ENCODE measurements at regions not wholly inside any gene's neighbourhood (a gene's known extent, or its start where the extent isn't known, plus 50 kb on each side); places are given as distances from the start of the nearest gene placed in this dataset.

DNA sequence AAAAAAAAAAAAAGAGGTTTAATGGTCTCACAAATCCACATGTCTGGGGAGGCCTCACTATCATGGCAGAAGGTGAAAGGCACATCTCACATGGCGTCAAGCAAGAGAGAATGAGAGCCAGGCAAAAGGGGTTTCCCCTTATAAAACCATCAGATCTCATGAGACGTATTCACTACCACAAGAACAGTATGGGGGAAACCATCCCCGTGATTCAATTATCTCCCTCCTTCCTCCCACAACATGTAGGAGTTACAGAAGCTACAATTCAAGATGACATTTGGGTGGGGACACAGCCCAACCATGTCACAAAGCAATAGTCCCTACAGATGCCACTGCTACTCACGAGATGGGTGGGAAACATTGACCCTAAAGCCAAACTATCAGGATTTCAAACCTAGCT, 392.7 kb upstream of the ID2 start:
- WGBS, 2 donors: 93 to 95% methylated on average over 4 of the region's 4 CpGs

DNA sequence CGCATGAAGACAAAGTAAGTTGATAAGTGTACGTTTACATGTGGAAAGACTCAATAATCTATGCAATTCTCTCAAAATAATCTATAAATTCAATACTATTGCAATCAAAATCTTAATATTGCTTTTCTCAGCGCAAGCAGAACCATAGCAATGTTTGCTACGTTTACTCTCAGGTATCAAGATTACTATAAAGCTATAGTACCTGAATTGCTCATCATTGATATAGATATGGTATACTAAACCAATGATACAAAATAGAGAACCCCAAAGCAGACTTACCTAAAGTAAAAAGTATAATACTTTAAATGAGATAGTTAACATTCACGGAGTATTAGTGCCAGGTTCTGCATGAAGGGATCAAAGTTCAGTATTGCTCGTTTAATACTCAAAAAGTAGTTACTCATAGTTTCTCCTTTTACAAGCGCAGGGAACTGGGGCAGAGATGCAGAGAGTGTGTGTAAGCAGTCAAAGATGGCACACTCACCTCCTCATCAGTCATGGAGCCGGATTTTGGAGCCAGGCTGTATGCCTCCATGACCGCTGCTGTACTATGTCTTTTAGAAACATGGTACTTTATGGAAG, 391.0 kb upstream of the ID2 start:
- no peak for DNase-seq
- H3K27ac ChIP-seq: no peak overlapping the region
- no peaks in the 10 kb centered on the region for H3K27me3 ChIP-seq
- H3K36me3 ChIP-seq: no peaks in the 10 kb centered on the region
- no peaks in the 10 kb centered on the region for H3K4me1 ChIP-seq
- TF ChIP-seq, protein P1, sequence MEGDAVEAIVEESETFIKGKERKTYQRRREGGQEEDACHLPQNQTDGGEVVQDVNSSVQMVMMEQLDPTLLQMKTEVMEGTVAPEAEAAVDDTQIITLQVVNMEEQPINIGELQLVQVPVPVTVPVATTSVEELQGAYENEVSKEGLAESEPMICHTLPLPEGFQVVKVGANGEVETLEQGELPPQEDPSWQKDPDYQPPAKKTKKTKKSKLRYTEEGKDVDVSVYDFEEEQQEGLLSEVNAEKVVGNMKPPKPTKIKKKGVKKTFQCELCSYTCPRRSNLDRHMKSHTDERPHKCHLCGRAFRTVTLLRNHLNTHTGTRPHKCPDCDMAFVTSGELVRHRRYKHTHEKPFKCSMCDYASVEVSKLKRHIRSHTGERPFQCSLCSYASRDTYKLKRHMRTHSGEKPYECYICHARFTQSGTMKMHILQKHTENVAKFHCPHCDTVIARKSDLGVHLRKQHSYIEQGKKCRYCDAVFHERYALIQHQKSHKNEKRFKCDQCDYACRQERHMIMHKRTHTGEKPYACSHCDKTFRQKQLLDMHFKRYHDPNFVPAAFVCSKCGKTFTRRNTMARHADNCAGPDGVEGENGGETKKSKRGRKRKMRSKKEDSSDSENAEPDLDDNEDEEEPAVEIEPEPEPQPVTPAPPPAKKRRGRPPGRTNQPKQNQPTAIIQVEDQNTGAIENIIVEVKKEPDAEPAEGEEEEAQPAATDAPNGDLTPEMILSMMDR (IDR thresholded peaks at IDR 0.05): no peak
- no peak for TF ChIP-seq POLR2A (IDR thresholded peaks at IDR 0.05)
- H3K9me3 ChIP-seq: no peaks in the 10 kb centered on the region
- intact Hi-C loops (cut with DNase I): no loop called here
- WGBS, 2 donors: 93 to 95% methylated on average over 9 of the region's 9 CpGs
- no peak overlapping the region for H3K4me3 ChIP-seq (replicated peaks in 1 of 3)

More for the DNA sequence above, 392.7 kb upstream of the ID2 start:
- Histone ChIP-seq H3K4me3 (replicated peaks in 1 of 3) (no peak overlapping the region), H3K27ac (no peak overlapping the region), H3K9me3 (no peaks in the 10 kb centered on the region), H3K4me1 (no peaks in the 10 kb centered on the region), H3K36me3 (no peaks in the 10 kb centered on the region), H3K27me3 (no peaks in the 10 kb centered on the region)
- intact Hi-C loops (cut with DNase I): no loop called here
- no peak for DNase-seq
- TF ChIP-seq, protein P1 (IDR thresholded peaks at IDR 0.05): no peak
- no peak for TF ChIP-seq POLR2A (IDR thresholded peaks at IDR 0.05)

DNA sequence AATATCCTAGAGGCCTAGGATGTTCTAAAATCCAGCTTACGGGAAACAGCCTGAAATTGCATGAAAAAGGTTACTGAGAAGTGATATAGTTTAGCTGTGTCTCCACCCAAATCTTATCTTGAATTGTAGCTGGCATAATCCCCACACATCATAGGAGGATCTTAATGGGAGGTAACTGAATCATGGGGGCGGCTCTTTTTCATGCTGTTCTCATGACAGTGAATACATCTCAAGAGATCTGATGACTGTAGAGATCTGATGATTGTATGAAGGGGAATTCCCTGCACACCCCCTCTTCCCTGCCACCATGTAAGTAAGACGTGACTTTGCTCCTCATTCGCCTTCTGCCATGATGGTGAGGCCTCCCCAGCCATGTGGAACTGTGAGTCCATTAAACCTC, 385.6 kb upstream of the ID2 start:
- DNase-seq: no peak
- no peaks in the 10 kb centered on the region for H3K9me3 ChIP-seq
- no peaks in the 10 kb centered on the region for H3K4me1 ChIP-seq
- H3K36me3 ChIP-seq: no peaks in the 10 kb centered on the region
- H3K4me3 ChIP-seq (replicated peaks in 1 of 3): no peak overlapping the region
- no peaks in the 10 kb centered on the region for H3K27me3 ChIP-seq
- TF ChIP-seq, protein P1 (IDR thresholded peaks at IDR 0.05): no peak
- no peak for TF ChIP-seq POLR2A (IDR thresholded peaks at IDR 0.05)
- no peak overlapping the region for H3K27ac ChIP-seq
- 96 to 97% methylated on average over 4 of the region's 4 CpGs for WGBS, 2 donors
- intact Hi-C loops (cut with DNase I): no loop called here

DNA sequence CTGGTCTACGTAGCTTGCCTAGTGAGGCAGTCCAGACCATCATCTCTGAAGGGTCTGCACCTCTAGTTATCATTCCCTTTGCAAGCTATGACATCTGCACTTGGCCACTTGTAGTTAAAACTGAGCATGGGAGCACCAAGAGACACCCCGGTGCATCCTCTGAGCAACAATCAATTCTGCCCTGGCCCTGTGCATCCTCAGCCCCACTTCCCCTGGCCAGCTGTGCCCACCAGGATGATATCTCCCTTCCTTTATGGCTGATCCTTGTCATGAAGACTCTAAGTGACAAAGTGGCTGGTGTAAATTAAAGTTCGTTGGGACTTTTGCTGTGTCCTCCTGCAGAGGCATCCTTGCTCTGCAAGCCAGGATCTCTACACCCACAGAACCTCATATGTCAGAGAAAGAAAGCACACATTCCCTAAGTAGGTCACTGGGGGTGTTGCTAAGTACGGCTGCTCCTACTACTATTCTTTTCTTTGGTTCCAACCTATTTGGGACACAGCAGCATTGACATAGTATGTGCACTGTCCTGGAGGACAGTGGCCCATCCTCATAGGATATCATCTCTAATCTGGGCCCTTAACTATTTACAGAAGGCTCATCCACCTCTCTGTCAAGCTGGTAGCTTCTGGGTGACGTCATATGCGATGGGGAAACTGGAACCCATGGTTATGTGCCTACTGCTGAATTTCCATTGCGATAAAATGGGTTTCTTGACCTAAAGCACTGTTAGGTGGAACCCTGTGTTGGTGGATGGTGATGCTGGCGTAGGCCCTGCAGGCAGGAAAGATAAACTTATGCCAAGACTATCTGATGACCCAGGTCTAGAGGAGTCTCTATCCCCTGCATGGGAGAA, 384.3 kb upstream of the ID2 start:
- no peaks in the 10 kb centered on the region for H3K9me3 ChIP-seq
- no peaks in the 10 kb centered on the region for H3K4me1 ChIP-seq
- no peaks in the 10 kb centered on the region for H3K27me3 ChIP-seq
- intact Hi-C loops (cut with DNase I): no loop called here
- WGBS, 2 donors: 94 to 97% methylated on average over 8 of the region's 8 CpGs
- DNase-seq: no peak
- no peaks in the 10 kb centered on the region for H3K36me3 ChIP-seq
- H3K27ac ChIP-seq: no peak overlapping the region
- no peak for TF ChIP-seq POLR2A (IDR thresholded peaks at IDR 0.05)
- TF ChIP-seq, protein P1 (IDR thresholded peaks at IDR 0.05): no peak
- no peak overlapping the region for H3K4me3 ChIP-seq (replicated peaks in 1 of 3)

DNA sequence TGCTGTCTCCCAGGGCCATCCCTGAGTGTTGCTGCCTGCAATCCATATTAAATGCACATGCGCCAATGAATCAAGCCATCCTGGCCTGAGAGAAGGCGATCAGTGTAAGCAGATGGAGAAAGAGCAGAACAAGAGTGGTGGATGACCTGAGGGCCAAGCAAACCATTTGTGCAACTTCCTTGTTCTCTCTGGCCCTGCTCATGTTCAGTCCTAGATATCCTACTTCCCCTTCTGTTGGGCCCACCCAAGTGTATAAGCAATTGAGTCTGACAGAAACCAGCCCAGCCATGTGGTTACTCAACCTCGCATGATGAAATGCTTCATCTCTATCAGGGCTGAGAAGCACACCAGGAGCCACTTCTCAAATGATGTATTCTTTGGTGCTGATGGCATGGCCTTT, 383.1 kb upstream of the ID2 start:
- WGBS, 2 donors: 89 to 94% methylated on average over 2 to 3 of the region's 3 CpGs
- intact Hi-C loops (cut with DNase I): no loop called here
- no peaks in the 10 kb centered on the region for H3K9me3 ChIP-seq
- H3K4me1 ChIP-seq: no peaks in the 10 kb centered on the region
- H3K36me3 ChIP-seq: no peaks in the 10 kb centered on the region
- H3K4me3 ChIP-seq (replicated peaks in 1 of 3): no peak overlapping the region
- no peak overlapping the region for H3K27ac ChIP-seq
- TF ChIP-seq, protein P1 (IDR thresholded peaks at IDR 0.05): no peak
- no peak for TF ChIP-seq POLR2A (IDR thresholded peaks at IDR 0.05)
- H3K27me3 ChIP-seq: no peaks in the 10 kb centered on the region
- no peak for DNase-seq
